ENCODE measurements at regions not wholly inside any gene's neighbourhood (a gene's known extent, or its start where the extent isn't known, plus 50 kb on each side); places are given as distances from the start of the nearest gene placed in this dataset.

DNA sequence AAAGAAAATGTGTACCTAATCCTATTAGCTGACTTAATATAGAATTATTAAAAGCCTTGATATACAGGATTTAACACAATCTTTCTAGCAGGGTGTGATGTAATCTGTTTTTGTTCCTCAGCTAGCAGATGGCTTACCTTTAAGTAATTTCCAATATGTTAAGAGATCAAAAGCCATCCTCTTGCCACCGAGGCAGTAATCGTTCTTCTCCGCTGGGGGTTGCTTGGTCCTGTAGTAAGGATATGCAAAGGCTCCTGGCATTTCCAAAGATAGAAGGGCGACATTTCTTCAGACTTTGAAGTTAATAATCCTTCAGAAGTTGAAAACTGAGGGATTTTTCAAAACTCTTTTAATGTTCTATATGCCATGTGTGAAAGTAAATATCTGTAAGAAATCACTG lies 156.4 kb downstream of the FZD1 start:
- TF ChIP-seq, protein P1, sequence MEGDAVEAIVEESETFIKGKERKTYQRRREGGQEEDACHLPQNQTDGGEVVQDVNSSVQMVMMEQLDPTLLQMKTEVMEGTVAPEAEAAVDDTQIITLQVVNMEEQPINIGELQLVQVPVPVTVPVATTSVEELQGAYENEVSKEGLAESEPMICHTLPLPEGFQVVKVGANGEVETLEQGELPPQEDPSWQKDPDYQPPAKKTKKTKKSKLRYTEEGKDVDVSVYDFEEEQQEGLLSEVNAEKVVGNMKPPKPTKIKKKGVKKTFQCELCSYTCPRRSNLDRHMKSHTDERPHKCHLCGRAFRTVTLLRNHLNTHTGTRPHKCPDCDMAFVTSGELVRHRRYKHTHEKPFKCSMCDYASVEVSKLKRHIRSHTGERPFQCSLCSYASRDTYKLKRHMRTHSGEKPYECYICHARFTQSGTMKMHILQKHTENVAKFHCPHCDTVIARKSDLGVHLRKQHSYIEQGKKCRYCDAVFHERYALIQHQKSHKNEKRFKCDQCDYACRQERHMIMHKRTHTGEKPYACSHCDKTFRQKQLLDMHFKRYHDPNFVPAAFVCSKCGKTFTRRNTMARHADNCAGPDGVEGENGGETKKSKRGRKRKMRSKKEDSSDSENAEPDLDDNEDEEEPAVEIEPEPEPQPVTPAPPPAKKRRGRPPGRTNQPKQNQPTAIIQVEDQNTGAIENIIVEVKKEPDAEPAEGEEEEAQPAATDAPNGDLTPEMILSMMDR (IDR thresholded peaks at IDR 0.05), result no peak
- no peak for TF ChIP-seq POLR2A (IDR thresholded peaks at IDR 0.05)
- no peaks in the 10 kb centered on the region for H3K9me3 ChIP-seq
- H3K4me1 ChIP-seq, result no peaks in the 10 kb centered on the region
- intact Hi-C loops (cut with DNase I; ENCODE audit: low total_unique reads), result no loop called here
- DNase-seq, result no peak
- H3K36me3 ChIP-seq, result no peaks in the 10 kb centered on the region
- no peaks in the 10 kb centered on the region for H3K27me3 ChIP-seq
- H3K4me3 ChIP-seq, result no peak overlapping the region
- H3K27ac ChIP-seq, result no peak overlapping the region

DNA sequence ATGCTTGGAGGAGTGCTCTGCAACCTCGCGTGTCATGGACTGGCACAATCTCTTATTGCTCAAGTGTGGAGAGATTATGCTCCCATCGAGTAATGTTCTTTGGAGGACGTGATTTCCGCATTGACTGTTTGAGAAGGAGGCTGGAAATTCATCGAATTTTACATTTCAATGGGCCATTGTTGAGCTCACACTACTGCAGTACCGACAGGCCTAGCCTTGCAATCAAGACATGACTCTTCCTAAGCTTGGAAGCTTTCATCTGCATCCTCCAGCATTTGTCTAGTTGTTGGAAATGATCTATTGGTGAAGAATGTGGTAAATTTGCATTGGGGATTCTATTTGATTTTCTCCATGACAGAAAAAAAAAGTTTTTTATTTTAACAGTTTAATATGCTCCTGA lies 156.8 kb downstream of the FZD1 start:
- intact Hi-C loops (cut with DNase I; ENCODE audit: low total_unique reads), result no loop called here
- no peak for TF ChIP-seq POLR2A (IDR thresholded peaks at IDR 0.05)
- TF ChIP-seq, protein P1 (IDR thresholded peaks at IDR 0.05), result no peak
- H3K4me3 ChIP-seq, result no peak overlapping the region

DNA sequence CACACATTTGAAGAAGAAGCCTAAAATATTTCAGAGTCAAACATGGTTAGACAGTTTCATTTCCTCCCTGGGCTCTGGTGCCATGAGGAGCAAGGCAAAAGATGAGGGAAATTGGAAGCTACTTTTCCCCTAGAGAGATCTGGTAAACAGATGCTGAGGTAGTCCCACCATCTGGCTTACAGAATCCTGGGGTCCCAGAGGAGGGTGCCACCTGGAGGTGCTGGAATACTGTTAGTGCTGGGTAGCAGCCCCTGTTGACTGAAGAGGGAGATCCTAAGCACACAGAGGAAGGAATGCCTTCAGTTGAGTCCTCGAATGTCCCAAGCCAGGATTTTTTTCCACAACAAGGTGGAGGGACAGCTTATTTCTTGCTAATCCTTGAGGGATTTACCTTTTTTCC lies 160.1 kb downstream of the FZD1 start:
- no peak overlapping the region for H3K4me3 ChIP-seq
- no peaks in the 10 kb centered on the region for H3K9me3 ChIP-seq
- H3K27ac ChIP-seq, result no peak overlapping the region
- TF ChIP-seq, protein P1 (IDR thresholded peaks at IDR 0.05), result no peak
- H3K4me1 ChIP-seq, result no peaks in the 10 kb centered on the region
- no peak for DNase-seq
- no peaks in the 10 kb centered on the region for H3K27me3 ChIP-seq
- no peaks in the 10 kb centered on the region for H3K36me3 ChIP-seq
- intact Hi-C loops (cut with DNase I; ENCODE audit: low total_unique reads), result no loop called here

More for the DNA sequence above, 156.8 kb downstream of the FZD1 start:
- Histone ChIP-seq H3K36me3 (no peaks in the 10 kb centered on the region), H3K27me3 (no peaks in the 10 kb centered on the region), H3K9me3 (no peaks in the 10 kb centered on the region), H3K27ac (no peak overlapping the region), H3K4me1 (no peaks in the 10 kb centered on the region)
- DNase-seq, result no peak

DNA sequence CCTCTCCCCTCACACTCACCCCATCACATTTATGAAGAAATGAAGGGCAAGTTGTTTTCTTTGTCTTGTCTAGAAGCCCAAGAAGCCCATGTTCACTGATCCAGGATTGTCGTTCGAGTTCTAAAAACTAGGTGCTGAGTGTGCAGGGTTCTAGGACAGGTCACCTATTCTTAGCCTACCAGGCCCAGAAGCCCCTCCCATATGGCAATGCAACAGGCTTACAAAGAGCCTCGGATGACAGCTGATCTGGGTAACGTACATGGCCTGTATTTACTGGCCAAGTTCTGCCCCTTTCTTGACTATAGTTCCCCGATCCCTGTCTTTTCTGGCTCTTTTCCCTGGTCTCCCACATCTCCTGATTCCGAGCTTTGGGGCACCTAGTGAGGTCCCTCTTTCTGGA lies 160.9 kb downstream of the FZD1 start:
- H3K4me1 ChIP-seq, result no peaks in the 10 kb centered on the region
- no peaks in the 10 kb centered on the region for H3K27me3 ChIP-seq
- no peaks in the 10 kb centered on the region for H3K36me3 ChIP-seq
- no peaks in the 10 kb centered on the region for H3K9me3 ChIP-seq
- no peak overlapping the region for H3K4me3 ChIP-seq
- intact Hi-C loops (cut with DNase I; ENCODE audit: low total_unique reads), result no loop called here
- H3K27ac ChIP-seq, result no peak overlapping the region
- DNase-seq, result no peak
- TF ChIP-seq, protein P1 (IDR thresholded peaks at IDR 0.05), result no peak
- no peak for TF ChIP-seq POLR2A (IDR thresholded peaks at IDR 0.05)

DNA sequence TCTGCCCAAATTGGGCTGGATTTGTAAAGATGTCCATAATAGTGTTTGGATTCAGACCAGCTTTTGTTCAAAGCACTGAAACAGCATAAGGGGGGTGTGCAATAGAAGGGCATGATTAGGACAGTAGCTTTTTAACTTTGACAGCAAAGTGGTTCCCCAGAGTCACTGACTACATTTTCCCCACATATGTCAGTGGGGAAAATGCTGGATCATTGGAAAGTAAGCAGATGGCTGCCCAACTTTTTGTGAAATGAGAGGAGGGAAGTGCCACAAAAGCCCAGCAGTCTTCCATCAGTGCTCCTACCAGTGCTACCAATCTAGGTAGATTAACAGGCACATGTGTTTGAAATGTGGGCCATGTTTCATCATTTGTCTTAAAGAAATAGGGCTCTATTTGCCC lies 162.8 kb downstream of the FZD1 start:
- TF ChIP-seq, protein P1 (IDR thresholded peaks at IDR 0.05), result no peak
- TF ChIP-seq POLR2A (IDR thresholded peaks at IDR 0.05), result no peak
- no peak overlapping the region for H3K27ac ChIP-seq
- intact Hi-C loops (cut with DNase I; ENCODE audit: low total_unique reads), result no loop called here
- no peaks in the 10 kb centered on the region for H3K27me3 ChIP-seq
- no peak for DNase-seq
- H3K4me3 ChIP-seq, result no peak overlapping the region
- no peaks in the 10 kb centered on the region for H3K9me3 ChIP-seq
- no peaks in the 10 kb centered on the region for H3K4me1 ChIP-seq
- no peaks in the 10 kb centered on the region for H3K36me3 ChIP-seq
